HCT116 (cell line): ENCODE measurements at regions not wholly inside any gene's neighbourhood (a gene's known extent, or its start where the extent isn't known, plus 50 kb on each side); places are given as distances from the start of the nearest gene placed in this dataset.

Experiments used
- ATF3 ChIP-seq: IDR thresholded peaks from 2 replicates; pipeline ENCODE4 v1.6.1; 2012
- CBX3 ChIP-seq: IDR thresholded peaks from 2 replicates; pipeline ENCODE4 v1.6.1; 2012; ENCODE audit warnings: low read depth
- CEBPB ChIP-seq: IDR thresholded peaks from 2 replicates; pipeline ENCODE4 v1.6.1; 2012; ENCODE audit warnings: low read depth
- CTCF ChIP-seq, 3 experiments: fragments of 200-600 bp in 1 of 3; sonication (generic) in 1 of 3; IDR thresholded peaks in 2 of 3; conservative IDR thresholded peaks in 1 of 3; 2 replicates each; pipeline ENCODE4 v1.5.1; 2012 to 2017; ENCODE audit warnings: low read depth in 2 of 3, low read length in 2 of 3, antibody characterized with exemption in 1 of 3, borderline replicate concordance in 1 of 3, control low read depth in 1 of 3, mild to moderate bottlenecking in 1 of 3, mixed read lengths in 1 of 3, mixed run types in 1 of 3, moderate library complexity in 1 of 3; ENCODE audit not compliant: insufficient read depth in 1 of 3
- EZH2 ChIP-seq: fragments of 200-600 bp; sonication (generic); IDR thresholded peaks from 2 replicates; pipeline ENCODE4 v1.6.1; 2017; ENCODE audit warnings: antibody characterized with exemption, mixed run types
- MAX ChIP-seq: IDR thresholded peaks from 2 replicates; pipeline ENCODE4 v1.6.1; 2012
- POLR2A ChIP-seq: IDR thresholded peaks from 2 replicates; pipeline ENCODE4 v1.7.0; 2011; ENCODE audit warnings: borderline replicate concordance; ENCODE audit not compliant: insufficient read depth, insufficient read length; ENCODE audit errors: extremely low read depth
- POLR2AphosphoS5 ChIP-seq: IDR thresholded peaks from 2 replicates; pipeline ENCODE4 v1.6.1; 2011; ENCODE audit warnings: mild to moderate bottlenecking, low read depth, low read length, moderate library complexity
- RAD21 ChIP-seq: IDR thresholded peaks from 2 replicates; pipeline ENCODE4 v1.6.1; 2012; ENCODE audit warnings: low read depth, mild to moderate bottlenecking
- REST ChIP-seq: IDR thresholded peaks from 2 replicates; pipeline ENCODE4 v1.6.1; 2012; ENCODE audit warnings: low read depth
- SIN3A ChIP-seq: IDR thresholded peaks from 2 replicates; pipeline ENCODE4 v1.6.1; 2012; ENCODE audit warnings: low read depth
- YY1 ChIP-seq: IDR thresholded peaks from 2 replicates; pipeline ENCODE4 v1.6.1; 2011; ENCODE audit warnings: low read length, low read depth, moderate library complexity, mild to moderate bottlenecking; ENCODE audit not compliant: insufficient replicate concordance; ENCODE audit errors: extremely low read depth
- ZBTB33 ChIP-seq: IDR thresholded peaks from 2 replicates; pipeline ENCODE4 v1.6.1; 2011; ENCODE audit warnings: mild to moderate bottlenecking, low read length, moderate library complexity; ENCODE audit not compliant: insufficient replicate concordance; ENCODE audit errors: extremely low read depth
- ZNF274 ChIP-seq: fragments of 200-500 bp; sonication (Bioruptor generic); IDR thresholded peaks from 2 replicates; pipeline ENCODE4 v1.6.1; 2014; ENCODE audit warnings: mild to moderate bottlenecking, low read depth, low read length, inconsistent platforms

GRCh38 chr5:29878599-29878998 is 1314.9 kb upstream of the CDH6 start:
- TF ChIP-seq POLR2A (no peak), CTCF (IDR thresholded peaks at IDR 0.05 in 2 of 3, conservative IDR thresholded peaks at IDR 0.05 in 1 of 3; ENCODE audit: borderline replicate concordance in 1 of 3, insufficient read depth in 1 of 3, low read depth in 2 of 3, low read length in 2 of 3) (no peak), YY1 (no peak), SIN3A (no peak), ATF3 (no peak), REST (no peak), MAX (no peak), CBX3 (no peak), POLR2AphosphoS5 (no peak), EZH2 (no peak), CEBPB (no peak), ZBTB33 (no peak), ZNF274 (no peak), RAD21 (no peak)
